GM21390 (cell line): ENCODE measurements at regions not wholly inside any gene's neighbourhood (a gene's known extent, or its start where the extent isn't known, plus 50 kb on each side); places are given as distances from the start of the nearest gene placed in this dataset.
"Not testable (repeated sequence)": the region's sequence is repeated elsewhere in the genome, so short reads cannot be mapped to it uniquely, and the experiment has no call there.

Experiments used
- ATAC-seq: cut with Tn5 transposase; IDR thresholded peaks from one replicate; pipeline ENCODE4 v1.9.1; 2021; ENCODE audit not compliant: unreplicated experiment

GRCh38 chr13:78098249-78098648 is 179.6 kb upstream of the EDNRB start:
- no peak for ATAC-seq

GRCh38 chr13:78096221-78096620 is 177.6 kb upstream of the EDNRB start:
- no peak for ATAC-seq

DNA sequence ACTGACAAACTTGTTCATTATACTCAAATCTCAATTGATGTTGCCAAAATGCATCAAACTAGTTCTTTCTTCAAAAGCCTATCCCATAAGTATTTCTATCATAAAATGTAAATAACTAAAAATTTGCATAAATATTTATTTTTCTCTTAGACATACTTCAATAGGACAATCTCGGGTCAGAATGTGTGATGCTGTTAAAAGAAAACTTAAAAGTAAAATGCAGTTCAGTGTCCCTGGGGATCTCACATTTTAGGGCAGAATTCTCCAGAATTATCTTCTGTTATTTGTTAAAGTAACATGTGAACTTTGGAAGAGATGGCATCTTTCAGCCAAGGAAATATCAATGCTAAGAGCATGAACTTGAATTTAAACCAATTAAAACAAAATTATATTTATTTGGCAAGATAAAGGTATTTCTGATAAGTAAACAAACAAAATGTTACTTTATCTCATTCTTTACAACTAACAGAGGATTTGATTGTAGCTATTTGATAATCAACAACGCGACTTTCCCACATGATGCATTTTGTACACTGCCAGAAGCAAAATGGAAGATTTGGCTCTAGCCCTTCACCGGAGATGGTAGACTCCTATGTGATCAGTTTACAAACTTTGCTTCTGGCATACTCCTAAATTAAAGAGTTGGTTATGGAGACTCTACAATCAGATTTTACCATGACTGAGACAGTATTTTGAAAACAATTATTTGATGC is 169.5 kb upstream of the EDNRB start:
- no peak for ATAC-seq

DNA sequence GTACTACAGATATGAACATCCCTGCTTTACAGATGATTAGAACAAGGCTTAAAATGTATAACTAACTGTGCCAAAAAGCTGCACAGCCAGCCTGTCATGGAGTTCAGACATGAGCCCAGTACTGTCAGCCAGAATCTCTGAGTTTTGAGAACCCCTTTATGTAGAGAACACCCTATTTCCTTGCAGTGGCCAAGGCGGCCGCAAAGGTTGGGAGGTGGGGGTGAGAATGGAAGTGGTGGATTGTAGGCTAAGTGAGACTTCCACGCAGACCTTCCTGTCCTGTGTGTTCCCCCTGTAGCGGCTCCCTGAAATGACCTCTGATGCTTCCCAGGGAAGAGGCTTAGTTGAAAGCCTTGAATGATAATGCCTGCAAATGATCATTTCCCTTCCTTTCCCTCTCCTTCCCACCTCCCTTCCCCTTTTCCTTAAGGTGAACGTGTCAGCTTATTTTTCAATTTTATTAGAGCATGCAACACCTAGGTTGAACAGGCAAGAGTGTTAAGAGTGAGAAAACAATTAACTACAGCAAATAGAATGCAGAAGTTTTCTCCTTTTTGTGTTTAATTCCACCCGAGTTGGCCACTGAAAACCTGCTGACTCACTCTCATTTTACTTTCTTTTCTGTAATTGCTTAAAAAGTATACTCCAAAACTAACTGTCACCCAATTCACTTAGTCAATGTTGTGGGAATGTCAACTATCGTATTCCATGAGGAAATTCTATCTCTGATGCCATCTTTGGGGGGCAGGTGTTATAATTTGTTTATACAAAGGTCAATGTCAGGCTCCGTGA is 167.0 kb upstream of the EDNRB start:
- no peak for ATAC-seq

GRCh38 chr13:78084401-78084800 is 165.8 kb upstream of the EDNRB start:
- ATAC-seq = no peak

DNA sequence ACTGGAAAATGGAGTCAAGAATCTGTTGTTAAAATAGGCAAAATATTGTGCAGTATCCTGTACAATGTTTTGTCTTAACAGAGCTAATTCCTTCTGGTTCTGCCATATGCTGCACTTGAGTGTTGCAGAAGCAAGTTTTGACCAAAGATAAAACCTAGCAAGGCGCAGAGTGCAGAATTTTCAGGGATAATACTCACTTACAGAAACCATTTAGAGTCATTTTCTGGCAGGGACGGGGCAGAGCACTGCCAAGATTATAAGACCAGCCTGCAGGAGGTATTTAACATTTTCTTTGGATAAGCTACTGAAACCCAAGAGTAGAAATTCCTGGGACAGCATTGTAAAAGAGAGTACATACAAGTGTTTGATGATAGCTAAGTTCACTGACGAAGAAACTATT is 159.5 kb upstream of the EDNRB start:
- ATAC-seq = no peak

DNA sequence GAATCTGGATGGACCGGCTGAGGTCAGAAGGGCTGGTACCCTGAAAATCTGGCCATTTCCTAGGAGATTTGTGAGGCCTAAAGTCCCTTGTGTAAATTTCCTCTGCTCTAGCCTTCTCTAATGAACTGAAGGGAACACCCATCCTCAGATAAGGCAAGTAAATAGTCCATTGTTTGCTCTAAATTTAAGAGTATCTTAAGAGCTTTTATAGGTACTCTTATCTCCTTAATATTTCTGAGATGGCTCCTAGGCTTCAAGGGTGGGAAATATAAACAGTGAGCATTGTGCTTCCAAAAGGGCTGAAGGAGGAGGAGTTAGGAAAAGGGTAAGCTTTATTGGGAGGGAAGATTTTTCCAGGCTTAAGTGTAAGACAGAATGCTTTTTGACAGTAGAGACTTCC is 148.7 kb upstream of the EDNRB start:
- ATAC-seq = no peak

DNA sequence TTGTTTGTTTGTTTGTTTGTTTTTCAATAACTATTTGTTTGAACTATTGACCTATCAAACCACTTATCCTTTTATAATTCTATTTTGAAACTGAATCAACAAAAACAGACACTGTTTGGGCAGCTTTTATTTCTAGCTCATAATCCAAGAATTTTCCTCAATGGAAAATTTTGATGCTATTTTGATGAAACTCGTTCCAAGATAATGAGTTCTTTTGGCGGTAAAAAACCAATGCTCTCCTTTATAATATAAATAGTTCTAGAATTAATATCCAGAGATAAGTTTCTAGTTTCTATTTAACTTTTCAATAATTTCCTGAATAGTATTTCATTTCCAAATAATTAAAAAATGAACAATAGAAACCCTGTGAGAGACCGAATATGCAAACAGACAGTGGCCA is 146.5 kb upstream of the EDNRB start:
- no peak for ATAC-seq

DNA sequence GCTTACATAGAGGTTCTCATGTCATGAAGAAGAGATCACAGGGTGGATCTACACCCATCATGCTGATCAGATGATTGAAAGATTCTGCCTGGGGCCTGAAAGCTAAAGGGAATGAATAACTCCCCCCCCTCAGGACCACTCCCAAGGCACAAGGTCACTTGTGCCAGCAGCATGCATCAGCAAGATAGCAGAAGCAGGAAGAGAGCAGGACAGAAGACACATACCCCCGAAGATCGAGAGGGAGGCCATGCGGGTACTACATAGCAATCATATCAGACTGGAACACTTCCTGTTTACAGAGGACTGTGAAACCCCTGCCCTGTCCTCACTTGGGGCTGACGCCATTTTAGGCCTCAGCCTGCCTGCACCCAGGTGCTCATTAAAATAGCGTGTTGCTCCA is 143.2 kb upstream of the EDNRB start:
- ATAC-seq = no peak

- ATAC-seq = no peak
Observed at GRCh38 chr13:78060966-78061365, 142.3 kb upstream of the EDNRB start.

- ATAC-seq = not testable (repeated sequence)
Observed at GRCh38 chr13:78056865-78057264, 138.2 kb upstream of the EDNRB start.

DNA sequence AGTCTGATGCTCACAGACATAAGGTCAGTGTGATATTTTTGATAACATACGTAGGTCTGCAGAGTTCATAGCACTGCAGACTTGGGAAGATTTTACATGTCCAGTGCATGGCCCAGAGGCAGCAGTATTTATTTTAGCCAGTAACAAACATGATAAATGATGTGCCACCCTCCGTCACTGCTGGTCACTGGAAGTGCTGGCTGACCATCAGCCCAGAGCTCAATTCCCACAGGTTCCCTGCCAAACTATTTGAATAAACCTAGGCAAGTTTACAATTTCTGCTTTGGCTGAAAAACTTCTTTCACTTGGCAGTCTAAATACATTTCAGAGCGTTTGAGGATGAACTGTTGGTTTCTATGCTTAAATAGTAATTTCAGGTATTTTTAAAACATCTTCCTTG is 135.5 kb upstream of the EDNRB start:
- no peak for ATAC-seq

- no peak for ATAC-seq
Observed at GRCh38 chr13:78047151-78047550, 128.5 kb upstream of the EDNRB start.

- peak; percentile 83 for ATAC-seq
Observed at GRCh38 chr13:78046331-78046730, 127.7 kb upstream of the EDNRB start.

GRCh38 chr13:78045916-78046315 is 127.3 kb upstream of the EDNRB start:
- ATAC-seq = peak; percentile 8

GRCh38 chr13:78041366-78041765 is 122.7 kb upstream of the EDNRB start:
- ATAC-seq = not testable (repeated sequence)

GRCh38 chr13:78040205-78040830 is 121.7 kb upstream of the EDNRB start:
- no peak for ATAC-seq

- ATAC-seq = no peak
Observed at GRCh38 chr13:78036841-78037240, 118.2 kb upstream of the EDNRB start.

DNA sequence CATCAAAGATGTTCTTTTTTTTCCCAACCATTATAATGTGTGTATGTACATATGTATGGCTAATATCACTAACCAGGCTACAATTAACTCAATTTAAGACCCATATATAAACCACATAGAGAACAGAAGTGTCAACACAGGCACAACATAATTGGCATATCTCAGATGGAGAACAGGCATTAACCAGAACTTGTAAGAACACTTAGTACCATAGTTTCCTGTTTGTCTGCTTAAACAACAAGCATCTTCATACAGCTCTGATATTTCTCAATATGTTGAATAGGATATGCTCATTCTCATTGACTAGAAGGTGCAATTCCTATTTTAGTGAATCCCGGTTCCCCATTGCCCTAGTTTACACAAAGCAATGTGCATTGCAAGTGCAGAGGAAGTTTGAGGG is 116.9 kb upstream of the EDNRB start:
- ATAC-seq = no peak

DNA sequence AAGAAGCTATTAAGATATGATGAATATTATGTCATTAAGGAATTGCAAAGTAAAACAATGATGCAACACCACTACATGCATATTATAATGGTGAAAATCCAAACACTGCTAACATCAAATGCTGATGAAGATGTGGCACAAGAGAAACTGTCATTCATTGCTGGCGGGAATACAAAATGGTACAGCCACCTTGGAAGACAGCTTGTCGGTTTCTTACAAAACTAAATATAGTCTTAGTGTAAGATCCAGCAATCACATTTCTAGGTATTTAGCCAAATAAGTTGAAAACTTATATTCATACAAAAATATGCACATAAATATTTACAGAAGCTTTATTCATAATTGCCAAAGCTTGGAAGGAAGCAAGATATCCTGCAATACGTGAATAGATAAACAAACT is 114.9 kb upstream of the EDNRB start:
- ATAC-seq = no peak

- no peak for ATAC-seq
Observed at GRCh38 chr13:78032132-78032531, 113.5 kb upstream of the EDNRB start.

GRCh38 chr13:78030341-78030896 is 111.8 kb upstream of the EDNRB start:
- ATAC-seq = no peak
